CD4-positive, alpha-beta T cell treated with Interleukin-12 subunit alpha and Interleukin-12 subunit beta, for 1 hour (primary cell): ENCODE measurements at regions not wholly inside any gene's neighbourhood (a gene's known extent, or its start where the extent isn't known, plus 50 kb on each side); places are given as distances from the start of the nearest gene placed in this dataset.
A peak's percentile ranks its signal among the peaks of the same experiment; 100 is the strongest.

Source experiments
- DNase-seq: peaks from one replicate; pipeline ENCODE4 v3.0.0-alpha.2; 2020

DNA sequence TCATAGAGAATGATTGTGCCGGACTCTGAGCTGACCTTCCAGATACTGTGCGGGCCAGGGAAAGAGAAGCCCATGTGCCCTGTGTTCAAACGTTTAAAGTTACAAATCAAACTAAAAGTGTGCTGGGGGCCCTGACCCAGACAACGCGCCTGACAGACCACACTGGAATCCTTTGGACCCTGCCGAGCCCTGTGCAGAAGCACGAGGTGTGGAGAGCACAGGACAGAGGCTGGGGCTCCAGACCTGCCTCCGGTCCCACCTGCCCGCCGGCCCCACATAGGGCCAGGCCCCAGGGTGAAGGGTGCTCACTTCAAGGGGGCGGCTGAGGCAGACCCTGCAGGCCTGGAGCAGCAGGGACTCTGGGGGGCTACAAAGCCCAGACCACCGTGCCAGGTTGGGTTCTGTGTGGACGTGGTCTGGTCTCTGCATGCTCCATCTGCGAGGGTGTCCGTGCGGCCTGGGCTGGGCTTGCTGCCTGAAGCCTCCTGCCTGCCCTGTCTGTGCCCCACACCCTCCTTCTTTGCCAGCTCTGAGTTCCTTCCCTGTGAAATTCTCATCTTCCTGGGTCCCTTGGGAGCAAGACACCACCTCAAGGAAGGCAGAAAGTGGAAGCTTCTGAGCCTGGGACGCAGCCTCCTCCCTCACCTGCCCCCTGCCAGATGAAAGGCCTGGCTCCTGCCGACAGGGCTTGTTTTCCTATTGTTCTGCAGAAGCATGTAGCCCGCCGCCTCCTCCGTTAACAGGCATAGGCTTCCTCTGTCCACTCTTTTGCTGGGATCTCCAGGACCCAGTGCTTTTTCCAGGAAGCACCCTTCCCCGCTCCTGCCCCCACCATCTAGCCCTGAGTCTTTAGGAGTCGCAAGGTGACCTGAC is 186.2 kb downstream of the ERMARD start:
- DNase-seq: no peak

DNA sequence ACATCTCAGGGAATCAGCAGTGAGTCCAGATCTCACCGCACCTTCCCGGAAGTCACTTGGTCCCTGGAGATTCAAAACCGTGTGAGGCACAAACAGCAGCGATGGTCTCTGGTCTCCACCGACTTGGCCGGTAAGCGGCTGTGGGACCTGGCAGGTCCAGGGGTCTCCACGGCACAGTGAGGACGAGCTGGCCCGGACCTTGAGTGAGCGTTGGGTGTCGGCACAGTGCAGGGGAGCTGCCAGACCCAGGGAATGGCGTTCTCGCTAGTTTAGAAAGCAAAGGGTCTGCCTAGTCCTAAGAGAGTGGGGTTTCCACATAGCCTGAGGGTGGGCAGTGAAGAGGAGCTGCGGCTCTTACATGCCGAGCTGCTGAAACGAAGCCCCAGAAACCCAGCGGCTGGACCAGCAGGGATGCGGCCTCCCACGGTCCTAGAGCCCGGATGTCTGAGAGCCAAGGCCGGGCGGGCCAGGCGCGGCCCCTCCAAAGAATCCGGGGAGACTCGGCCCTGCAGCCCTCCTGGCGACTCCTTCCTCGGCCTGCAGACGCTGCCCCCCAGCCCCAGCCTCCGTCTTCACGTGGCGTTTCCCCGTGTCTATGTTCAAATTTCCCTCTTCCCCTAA is 185.0 kb downstream of the ERMARD start:
- no peak for DNase-seq

DNA sequence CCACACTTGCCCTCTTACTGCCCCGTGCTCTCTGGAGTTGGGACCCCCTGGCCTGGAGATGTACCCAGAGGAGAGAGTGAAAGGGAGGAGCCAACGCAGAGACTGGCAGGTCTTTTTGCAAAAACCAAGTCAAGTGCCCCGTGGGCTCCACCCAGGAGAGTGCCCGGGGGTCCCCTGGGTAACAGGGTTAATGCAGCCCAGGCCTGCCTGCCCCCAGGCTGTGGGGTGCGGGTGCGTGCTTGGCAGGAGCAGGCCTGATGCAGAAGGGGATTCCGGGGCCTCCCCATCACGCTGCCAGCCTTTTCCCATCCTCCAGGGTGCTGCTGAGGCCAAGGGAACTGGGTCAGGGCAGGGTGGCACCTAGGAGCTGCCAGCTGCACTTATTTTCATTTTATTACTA is 184.4 kb downstream of the ERMARD start:
- DNase-seq: no peak

DNA sequence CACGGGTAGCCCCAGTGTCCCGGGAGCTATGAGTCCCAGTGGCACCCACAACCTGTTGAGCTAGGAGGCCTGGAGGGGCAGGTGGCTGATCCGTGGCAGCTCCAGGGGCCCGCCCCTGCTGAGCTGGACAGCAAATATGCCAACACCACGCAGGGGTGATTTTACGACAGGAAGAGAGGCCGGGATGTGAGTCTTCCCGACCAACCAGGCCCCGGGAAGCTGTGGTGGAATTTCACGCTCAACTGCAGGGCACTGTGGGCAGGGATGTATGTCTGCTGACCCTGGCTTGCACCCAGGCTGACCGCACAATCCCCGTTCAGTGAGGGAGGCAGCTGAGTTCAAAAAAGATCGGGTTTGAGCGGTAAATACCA is 183.9 kb downstream of the ERMARD start:
- no peak for DNase-seq

DNA sequence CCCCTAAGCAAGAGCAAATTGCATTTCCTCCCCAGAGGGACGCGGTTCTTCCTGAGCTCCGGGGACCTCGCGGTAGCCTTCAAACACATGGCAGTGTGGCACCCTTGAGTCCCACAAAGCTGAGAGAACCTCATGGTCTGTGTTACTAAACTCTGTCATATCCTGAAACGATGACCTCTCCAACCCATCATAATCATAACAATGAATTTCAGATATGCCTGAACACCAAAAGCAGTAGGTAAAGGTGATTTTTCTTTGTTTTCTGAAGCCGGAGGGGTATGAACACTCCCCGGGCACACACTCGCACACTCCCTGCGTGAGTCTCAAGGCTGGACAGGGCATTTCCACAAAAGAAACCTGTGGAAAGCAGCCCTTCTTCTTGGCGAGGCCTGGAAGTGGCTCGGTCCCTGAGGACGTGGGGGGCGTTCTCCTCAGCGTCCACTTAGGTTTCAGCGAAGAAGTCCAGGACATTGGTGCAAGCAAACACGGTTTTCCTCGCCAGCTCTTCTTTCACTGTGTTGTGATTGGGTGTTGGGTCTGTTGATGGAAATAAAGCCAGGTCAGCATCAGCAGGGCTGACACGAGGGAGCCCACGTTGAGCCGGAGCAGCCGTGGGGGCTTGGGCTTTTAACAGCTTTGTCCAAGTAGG is 183.4 kb downstream of the ERMARD start:
- no peak for DNase-seq

DNA sequence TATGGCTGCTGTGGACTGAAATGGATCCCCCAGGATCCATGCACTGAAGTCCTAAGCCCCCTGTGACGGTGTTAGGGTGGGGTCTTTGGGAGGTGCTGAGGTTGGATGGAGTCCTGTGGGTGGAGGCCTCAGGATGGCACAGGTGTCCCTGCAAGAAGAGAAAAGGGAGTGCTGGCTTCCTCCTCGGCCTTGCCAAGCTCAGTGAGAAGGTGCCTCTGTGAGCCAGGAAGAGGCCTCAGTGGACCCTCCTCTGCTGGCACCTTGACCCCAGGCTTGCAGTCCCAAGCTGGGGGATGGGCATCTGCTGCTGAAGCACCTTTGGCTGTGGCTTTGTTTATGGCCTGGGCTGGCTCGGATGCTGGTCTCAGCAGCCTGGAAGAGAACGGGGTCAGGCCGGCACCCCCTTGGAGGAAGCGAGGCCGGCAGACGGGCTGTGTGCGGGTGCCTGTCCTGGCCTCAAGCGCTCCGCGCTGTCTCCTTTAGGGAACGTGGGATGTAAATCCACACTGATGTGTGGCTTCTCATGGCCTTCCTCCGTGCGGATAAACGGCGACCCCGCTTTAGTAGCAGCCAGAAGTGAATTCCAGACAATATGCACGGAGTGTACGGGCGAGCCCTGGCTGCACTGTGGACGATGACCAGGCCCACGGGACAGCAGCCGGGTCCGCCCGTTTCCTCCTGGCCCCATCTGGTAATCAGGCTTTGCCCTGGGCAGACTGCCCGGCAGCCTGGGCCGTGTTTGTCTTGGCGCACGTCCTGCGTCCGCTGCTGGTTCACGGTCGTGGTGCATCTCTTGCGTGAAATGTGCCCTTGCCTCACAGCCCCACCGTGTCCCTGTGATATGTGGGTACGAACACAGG is 182.6 kb downstream of the ERMARD start:
- no peak for DNase-seq

DNA sequence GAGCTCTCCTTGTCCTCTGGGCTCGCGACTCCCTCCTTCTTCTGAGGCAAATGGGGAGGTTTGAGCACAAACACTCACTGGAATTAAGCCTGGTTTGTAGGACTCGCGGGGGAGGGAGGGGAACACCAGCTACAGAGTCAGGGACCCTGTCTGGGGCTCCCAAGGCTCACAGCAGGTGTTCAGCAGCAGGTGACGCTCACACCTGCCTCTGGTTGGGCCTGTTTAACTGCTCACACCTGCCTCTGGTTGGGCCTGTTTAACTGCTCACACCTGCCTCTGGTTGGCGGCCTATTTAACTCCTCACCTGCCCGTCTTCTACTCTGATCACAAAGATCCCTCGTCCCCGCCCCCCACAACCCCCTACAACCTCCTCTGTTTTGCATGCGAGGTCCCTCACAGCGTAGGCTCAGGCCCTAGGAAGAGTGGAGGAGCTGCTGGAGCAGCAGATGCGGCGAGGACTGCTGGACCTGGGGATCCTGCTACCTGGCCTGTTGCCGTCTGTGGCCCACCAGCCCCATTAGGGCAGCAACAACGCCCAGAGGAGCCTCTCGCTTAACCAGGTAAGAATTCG is 181.9 kb downstream of the ERMARD start:
- no peak for DNase-seq

DNA sequence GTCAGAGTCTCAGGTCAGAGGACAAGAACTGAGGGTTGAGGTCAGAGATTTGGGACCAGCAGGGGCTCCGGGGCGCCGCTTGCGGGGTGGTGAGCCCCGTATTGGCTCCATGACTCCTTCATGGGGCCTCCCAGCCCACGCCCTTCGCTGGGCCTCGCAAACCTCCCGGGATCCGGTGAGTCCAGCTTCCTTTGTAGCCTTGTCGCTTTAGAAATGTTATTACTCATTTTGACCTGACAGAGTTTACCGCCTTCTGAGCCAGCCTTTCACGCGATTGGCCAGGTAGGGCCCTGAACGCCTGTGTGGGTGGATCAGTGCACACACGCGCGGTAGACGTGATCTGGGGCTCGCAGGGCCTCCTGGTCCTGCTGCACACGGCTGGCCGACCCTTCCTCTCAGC is 181.1 kb downstream of the ERMARD start:
- no peak for DNase-seq

DNA sequence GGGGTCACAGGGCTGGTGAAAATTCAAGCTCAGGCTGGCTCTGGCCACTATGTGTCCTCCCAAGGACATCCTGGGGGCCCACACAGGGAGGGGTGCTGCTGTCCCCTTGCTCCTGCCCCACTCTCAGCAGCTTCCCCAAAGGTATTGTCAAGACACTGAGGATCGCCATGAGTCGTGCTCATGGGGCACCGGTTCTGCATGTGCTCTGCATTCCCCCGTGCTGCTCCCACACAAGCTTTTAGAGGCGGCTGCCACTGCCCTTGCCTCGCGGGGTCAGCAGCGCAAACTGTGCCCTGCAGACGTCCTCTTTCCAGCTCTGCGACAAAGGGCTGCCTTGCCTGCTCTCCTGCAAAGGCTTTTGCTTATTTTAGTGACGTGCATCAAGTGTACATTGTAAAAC is 179.8 kb downstream of the ERMARD start:
- no peak for DNase-seq

DNA sequence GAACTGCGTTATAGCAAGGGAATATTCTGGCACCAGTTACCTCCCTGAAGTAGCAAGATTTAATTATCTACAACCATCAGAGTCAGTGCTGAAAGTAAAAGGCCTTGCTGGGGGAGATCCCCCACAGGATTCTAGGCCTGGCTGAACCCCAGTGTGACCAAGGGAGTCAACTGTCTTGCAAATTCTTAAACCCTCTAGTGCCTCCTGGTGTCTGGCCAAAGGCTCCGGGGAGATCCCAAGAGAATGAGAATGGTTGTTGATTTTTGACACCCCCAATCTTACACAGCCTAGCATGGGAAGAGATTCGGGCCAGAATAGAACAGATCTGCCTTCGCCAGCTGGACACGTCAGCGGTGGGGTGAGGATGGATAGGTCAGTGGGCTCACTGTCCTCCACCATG is 179.4 kb downstream of the ERMARD start:
- DNase-seq: peak; percentile 18

DNA sequence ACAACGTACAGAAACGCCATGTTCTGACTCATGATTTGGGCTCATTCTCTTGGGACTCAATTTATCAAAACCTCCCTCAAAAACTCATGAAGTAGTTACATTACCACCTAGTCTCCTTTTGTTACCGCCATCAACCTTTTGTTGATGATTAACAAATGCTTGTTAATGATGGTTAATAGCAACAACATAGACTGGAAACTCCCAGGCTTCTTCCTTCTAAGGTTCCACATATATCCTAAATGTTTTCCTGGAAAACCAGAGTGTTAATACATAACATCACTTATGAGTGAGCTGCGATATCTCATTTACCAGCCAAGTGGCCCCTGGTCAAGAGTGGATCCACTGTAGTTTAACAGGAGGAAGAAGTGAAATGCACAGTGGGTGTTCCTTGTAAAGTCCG is 176.3 kb downstream of the ERMARD start:
- no peak for DNase-seq

DNA sequence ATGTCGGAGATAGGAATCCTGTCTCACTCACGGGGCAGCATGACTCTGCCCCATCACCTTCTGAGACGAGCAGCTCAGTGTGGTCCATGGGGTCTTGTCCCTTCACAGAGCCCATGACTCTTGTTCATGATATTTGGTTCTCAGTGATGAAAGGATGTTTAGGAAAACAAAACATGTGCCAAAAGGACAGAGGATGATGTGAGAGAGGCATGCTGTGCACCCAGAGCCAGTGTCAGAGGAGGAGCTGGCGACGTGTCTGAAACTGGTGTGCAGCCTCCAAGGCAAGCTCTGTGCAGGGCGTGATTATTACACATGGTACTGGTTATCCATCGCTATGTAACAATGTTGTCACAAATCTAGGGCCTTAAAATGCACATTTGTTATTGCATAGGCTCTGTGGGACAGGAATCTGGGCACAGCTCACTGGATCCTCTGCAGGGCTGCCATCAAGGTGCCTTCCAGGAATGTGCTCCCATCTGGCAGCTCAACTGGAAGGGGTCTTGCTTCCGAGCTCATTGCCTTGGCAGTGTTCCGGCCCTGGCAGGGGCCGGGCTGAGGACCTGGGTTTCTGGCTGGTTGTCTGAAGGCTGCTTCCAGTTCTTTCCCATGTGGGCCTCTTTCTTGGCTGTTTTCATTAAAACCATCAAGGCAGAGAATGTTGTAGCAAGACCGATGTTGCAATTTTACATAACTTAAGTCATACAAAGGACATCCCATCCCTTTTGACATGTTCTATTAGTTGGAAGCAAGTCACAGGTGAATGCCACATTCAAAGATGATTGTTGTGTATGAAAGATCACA is 175.4 kb downstream of the ERMARD start:
- no peak for DNase-seq

DNA sequence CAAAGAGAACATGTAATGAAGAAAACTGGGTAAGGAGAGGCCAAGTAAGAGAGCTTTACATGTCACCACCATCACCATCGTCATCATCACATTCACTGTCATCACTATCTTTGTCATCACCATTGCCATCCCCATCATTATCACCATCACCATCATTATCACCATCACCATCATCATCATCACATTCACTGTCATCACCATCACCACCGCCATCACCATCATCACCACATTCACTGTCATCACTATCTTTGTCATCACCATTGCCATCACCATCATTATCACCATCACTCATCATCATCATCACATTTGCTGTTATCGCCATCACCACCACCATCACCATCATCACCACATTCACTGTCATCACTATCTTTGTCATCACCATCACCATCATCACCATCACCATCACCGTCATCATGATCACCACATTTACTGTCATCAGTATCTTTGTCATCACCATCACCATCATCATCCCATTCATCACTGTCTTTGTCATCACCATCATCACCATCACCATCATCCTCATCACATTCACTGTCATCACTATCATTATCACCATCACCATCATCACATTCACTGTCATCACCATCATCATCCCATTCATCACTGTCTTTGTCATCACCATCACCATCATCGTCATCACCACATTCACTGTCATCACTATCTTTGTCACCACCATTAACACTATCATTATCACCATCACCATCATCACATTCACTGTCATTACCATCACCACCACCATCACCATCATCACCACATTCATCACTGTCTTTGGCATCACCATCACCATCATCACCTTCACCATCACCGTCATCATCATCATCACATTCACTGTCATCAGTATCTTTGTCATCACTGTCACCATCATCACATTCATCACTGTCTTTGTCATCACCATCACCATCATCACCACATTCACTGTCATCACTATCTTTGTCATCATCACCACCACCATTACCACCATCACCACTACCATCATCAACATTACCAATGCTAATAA is 172.3 kb downstream of the ERMARD start:
- no peak for DNase-seq

DNA sequence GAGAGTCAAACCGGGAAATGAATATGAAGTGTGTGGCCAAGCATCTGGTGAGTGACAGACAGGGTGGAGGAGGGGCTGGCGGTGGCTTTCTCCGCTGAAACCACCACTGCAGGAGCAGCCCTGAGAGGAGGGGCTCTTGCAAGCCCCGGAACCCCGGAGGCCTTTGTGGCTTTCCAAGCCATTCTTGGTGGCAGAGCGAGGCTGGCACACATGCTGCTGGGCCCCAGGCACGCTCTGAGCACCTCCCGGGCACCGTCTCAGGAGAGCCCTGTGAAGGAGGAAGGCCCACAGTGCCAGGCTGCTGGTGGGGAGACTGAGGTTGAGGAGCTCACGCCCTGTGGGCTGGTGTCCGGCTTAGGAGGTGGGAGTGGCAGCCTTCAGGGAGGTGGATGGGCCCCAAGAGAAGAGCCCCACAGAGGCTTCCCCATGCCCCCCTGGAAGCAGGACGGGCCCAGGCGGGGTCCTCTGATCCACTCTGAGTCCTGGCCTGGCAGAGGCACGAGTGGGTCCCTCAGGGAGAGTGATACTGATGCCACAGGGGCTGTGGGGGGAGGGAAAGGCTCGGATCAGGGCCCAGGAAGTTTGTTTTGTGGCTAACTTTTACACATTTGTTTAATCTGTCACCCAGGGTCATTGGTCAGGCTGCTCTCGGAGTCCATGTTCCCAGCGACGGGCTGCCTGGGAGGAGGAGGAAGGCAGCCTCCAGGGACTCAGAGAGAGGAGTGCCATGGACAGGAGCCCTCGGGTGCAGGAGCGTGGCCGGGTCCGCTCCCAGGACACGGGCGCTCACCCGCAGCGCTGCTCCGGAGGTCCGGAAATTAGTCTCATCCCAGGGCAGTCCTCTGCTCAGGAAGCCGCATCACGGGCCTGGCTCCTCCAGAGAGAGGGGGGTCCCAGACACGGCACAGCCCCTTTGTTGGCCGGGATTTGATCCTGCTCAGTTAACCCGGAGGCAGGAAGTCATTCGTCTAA is 170.7 kb downstream of the ERMARD start:
- peak; percentile 14 for DNase-seq

DNA sequence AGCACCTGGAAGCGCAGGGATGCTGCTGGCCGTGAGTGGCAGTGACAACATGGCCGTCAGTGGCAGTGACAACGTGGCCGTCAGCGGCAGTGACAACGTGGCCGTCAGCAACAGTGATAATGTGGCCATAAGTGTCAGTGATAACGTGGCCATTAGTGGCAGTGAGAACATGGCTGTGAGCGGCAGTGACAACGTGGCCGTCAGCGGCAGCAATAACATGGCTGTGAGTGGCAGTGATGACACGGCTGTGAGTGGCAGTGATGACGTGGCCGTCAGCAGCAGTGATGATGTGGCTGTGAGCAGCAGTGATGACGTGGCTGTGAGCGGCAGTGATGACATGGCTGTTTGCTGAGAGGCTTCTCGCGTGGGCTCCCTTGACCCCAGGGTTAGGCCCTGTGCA is 169.8 kb downstream of the ERMARD start:
- no peak for DNase-seq

DNA sequence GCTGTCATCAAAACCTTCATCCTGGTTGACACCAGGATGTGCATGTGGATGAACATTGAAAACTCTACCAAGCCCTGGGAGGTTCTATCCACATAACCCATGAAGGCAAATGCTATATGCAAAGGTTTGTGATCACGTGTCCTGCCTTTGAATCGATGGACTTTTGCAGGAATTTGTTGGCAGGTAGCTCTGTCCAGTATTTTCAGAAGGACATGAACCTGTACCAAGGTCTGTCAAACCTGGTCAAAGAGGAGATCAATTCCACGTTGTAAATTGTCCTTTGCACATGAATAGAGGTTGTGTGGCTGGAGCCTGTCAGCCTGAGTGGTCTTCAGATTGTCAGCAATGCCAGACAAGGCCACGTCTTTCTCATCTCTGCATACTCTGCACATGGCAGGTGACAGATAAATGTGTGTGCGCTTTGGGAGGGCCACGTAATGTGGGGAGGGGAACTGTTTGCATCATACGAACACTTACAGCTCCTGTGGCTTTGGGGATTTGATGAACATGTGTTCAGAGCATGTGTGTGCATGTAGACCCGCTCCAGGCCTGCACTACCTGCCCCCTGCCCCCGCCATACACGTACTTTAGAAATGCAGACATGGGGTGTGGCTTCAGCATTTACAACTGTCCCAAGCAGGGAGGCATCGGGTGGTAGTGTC is 169.1 kb downstream of the ERMARD start:
- no peak for DNase-seq

DNA sequence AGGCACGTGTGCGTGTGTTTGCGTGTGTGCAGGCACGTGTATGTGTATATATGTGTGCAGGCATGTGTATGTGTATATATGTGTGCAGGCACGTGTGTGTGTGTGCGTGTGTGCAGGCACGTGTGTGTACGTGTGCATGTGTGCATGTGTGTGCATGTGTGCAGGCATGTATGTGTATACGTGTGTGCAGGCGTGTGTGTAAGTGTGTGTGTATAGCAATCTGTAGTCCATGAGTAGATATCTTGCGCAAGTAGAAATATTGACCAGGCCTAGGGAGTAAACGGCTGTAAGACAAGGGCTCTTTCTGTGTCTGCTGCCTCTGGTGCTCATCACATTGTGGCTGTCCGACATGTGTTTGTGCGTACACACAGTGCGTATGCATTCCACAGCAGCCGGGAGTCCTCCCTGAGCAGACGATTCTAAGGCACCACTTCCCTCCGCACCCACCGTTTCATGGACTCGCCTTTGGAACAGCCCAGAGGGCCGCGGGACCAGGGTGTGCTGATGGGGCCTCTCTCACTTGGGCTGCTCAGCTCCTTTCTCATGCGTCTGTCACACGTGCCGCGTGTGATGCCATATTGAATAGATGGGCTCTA is 167.6 kb downstream of the ERMARD start:
- DNase-seq: no peak

DNA sequence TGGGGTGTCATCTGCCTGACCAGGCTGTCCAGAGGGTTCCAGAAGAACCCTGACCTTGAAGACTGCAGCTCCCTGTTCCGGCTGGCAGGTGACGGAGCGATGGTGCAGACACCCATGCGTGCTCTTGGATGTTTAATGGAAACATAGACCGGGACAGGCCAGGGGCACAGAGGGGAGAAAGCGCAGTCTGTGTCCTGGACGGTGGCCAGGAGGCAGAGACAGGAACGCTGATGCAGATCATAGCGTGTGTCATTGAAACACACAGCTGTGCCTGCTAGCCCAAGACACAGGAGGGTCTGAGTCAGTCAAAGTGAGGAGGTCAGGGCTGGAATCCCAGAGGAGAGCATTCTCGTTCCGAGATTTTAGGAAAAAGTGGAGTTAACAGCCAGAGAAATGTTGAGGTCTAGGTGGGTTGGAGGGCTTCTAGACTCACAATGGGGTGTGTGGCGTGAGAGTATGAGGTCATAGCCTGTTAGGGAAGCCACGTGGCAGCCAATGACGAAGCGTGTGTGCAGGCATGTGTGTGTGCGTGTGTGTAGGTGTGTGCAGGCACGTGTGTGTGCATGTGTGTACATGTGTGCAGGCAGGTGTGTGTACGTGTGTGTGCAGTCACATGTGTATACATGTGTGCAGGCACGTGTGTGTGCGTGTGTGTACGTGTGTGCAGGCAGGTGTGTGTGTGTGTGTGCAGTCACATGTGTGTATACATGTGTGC is 167.0 kb downstream of the ERMARD start:
- DNase-seq: no peak
